Small intestine (tissue), 7 donors: ENCODE measurements at regions not wholly inside any gene's neighbourhood (a gene's known extent, or its start where the extent isn't known, plus 50 kb on each side); places are given as distances from the start of the nearest gene placed in this dataset.
A peak's percentile ranks its signal among the peaks of the same experiment; 100 is the strongest.
"Not testable (repeated sequence)": the region's sequence is repeated elsewhere in the genome, so short reads cannot be mapped to it uniquely, and the experiment has no call there.

ENCODE experiments used
- DNase-seq, 2 donors: peaks; one replicate each; pipeline versions ENCODE4 v3.0.0 to v3.0.0-alpha.2; 2013
- FAIRE-seq: peaks from 2 replicates; lab custom pipeline; 2012; peaks lifted over from hg19 to GRCh38; lab: Jason Lieb, UNC
- H3K27ac ChIP-seq, 3 donors: one replicate each; pipeline ENCODE4 v1.5.1; 2013; ENCODE audit warnings: low read length in 2 of 3, mild to moderate bottlenecking in 2 of 3, control low read depth in 1 of 3, inconsistent platforms in 1 of 3, low read depth in 1 of 3, moderate library complexity in 1 of 3
- H3K27me3 ChIP-seq, 3 donors: one replicate each; pipeline ENCODE4 v1.6.1; 2013; ENCODE audit warnings: low read length in 3 of 3, inconsistent platforms in 1 of 3; ENCODE audit not compliant: control insufficient read depth in 3 of 3, insufficient read depth in 3 of 3
- H3K36me3 ChIP-seq, 3 donors: one replicate each; pipeline ENCODE4 v1.6.1; 2013; ENCODE audit warnings: low read length in 3 of 3, inconsistent platforms in 1 of 3, low read depth in 1 of 3, mild to moderate bottlenecking in 1 of 3, moderate library complexity in 1 of 3; ENCODE audit not compliant: control insufficient read depth in 3 of 3, insufficient read depth in 2 of 3
- H3K4me1 ChIP-seq, 3 donors: one replicate each; pipeline ENCODE4 v1.6.1; 2013; ENCODE audit warnings: low read length in 2 of 3, inconsistent platforms in 1 of 3, low read depth in 1 of 3, mild to moderate bottlenecking in 1 of 3, moderate library complexity in 1 of 3; ENCODE audit not compliant: control insufficient read depth in 3 of 3, insufficient read depth in 2 of 3
- H3K4me3 ChIP-seq, 3 donors: one replicate each; pipeline ENCODE4 v1.5.1; 2013; ENCODE audit warnings: low read length in 3 of 3, control low read depth in 1 of 3, inconsistent platforms in 1 of 3, low read depth in 1 of 3, mild to moderate bottlenecking in 1 of 3, moderate library complexity in 1 of 3
- H3K9me3 ChIP-seq, 2 donors: one replicate each; pipeline ENCODE4 v1.6.1; 2013; ENCODE audit warnings: low read depth in 1 of 2, low read length in 1 of 2; ENCODE audit not compliant: control insufficient read depth in 2 of 2, insufficient read depth in 1 of 2
- WGBS, 3 donors: extraction: QIAGEN DNeasy Blood & Tissue Kit; methylation state at CpG; one replicate each; pipeline ENCODE4 v1.1.7; 2013; 5-methylcytosine and 5-hydroxymethylcytosine counted together
- donor health status: healthy with polysubstance abuse.
- donor health status: control.
- donor health status: control.
- donor health status: Bipolar disorder and iron deficiency.
- donor health status: healthy.

DNA sequence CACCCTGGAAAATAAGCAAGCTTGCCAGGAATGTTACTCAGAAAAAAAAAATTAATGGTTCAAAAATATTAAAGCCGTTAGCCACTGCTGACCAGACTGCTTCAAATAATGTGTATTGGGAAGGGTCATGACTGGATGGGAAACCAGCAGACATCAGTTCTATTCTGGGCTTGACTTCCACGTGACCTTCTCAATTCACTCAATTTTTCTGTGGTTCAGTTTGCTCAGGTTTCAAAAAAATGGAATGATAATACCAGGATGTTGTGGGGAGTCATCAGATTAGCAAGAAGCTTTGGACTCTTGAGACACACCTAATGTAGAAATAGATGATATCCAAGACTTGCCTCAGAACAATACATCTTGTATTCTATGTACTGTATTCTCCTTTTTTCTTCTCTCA lies 541.9 kb upstream of the BOD1L1 start:
- FAIRE-seq (no peak), DNase-seq (peak in 1 of 2 donors; percentile 10)
- no peaks in the 10 kb centered on the region for H3K4me1 ChIP-seq
- H3K36me3 ChIP-seq, result no peaks in the 10 kb centered on the region
- H3K9me3 ChIP-seq, result no peaks in the 10 kb centered on the region
- no peak overlapping the region for H3K4me3 ChIP-seq
- 39 to 48% (median 40%) methylated on average over 2 of the region's 2 CpGs for WGBS, 3 donors
- no peaks in the 10 kb centered on the region for H3K27me3 ChIP-seq
- H3K27ac ChIP-seq, result no peak overlapping the region

DNA sequence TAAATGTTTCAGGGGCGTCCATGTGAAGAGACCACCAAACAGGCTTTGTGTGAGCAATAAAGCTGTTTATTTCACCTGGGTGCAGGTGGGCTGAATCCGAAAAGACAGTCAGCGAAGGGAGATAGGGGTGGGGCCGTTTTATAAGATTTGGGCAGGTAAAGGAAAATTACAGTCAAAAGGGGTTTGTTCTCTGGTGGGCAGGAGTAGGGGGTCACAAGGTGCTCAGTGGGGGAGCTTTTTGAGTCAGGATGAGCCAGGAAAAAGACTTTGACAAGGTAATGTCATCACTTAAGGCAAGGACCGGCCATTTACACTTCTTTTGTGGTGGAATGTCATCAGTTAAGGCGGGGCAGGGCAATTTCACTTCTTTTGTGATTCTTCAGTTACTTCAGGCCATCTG lies 542.4 kb upstream of the BOD1L1 start:
- H3K36me3 ChIP-seq, FAIRE-seq, H3K9me3 ChIP-seq, H3K4me3 ChIP-seq, DNase-seq, H3K4me1 ChIP-seq, H3K27ac ChIP-seq, H3K27me3 ChIP-seq: not testable (repeated sequence)
- 77 to 82% (median 79%) methylated on average over 6 of the region's 6 CpGs for WGBS, 3 donors

DNA sequence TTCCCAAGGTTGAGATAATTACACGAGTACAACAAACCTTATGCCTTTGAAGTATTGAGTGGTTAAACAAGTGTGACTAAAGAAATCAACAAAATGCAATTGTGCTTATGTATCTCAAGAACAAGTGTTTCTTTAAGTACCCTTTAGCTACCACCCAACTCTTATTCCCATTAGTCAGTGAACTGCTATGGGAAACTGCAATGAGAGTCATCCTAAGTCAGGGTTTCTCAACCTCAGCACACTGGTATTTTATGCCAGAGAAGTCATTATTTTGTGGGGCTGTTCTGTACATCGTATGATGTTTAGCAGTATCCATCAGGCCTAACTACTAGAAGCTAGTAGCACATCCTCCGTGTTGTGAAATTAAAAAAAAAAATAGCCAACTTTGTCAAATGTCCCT lies 549.1 kb upstream of the BOD1L1 start:
- FAIRE-seq (no peak), DNase-seq (no peak)
- Histone ChIP-seq H3K27ac (no peak overlapping the region), H3K4me3 (no peak overlapping the region), H3K27me3 (no peaks in the 10 kb centered on the region), H3K4me1 (peaks cover 0 to 13% (median 12%) of the 10 kb centered on the region in 3 donors), H3K36me3 (no peaks in the 10 kb centered on the region), H3K9me3 (no peaks in the 10 kb centered on the region)
- WGBS, 3 donors, result 89 to 92% (median 91%) methylated on average over 3 of the region's 3 CpGs

DNA sequence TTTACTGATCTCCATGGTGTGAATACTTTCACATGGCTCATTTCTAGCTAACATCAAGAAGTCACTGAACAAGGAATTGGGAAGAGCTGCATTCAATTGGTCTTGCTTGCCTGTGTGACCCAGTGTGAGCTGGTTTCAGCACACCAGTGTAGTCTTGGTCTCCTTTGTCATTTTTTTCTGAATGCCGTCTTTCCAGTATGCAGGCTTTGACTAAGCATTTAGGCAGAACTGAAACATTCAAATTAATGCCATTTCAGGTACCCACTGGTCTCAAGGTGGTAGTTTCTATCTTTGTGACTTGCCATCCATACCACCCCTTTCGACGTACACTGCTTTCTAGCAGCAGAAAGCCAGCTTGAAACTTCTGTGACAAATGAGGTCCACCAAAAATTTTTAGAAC lies 550.5 kb upstream of the BOD1L1 start:
- no peaks in the 10 kb centered on the region for H3K9me3 ChIP-seq
- DNase-seq, result no peak
- H3K36me3 ChIP-seq, result no peaks in the 10 kb centered on the region
- peak overlapping the region in 1 of 3 donors; percentile 47 for H3K27ac ChIP-seq
- H3K27me3 ChIP-seq, result no peaks in the 10 kb centered on the region
- peaks cover 0 to 13% (median 12%) of the 10 kb centered on the region in 3 donors for H3K4me1 ChIP-seq
- H3K4me3 ChIP-seq, result no peak overlapping the region
- no peak for FAIRE-seq
- 78 to 96% (median 90%) methylated on average over 3 of the region's 3 CpGs for WGBS, 3 donors

DNA sequence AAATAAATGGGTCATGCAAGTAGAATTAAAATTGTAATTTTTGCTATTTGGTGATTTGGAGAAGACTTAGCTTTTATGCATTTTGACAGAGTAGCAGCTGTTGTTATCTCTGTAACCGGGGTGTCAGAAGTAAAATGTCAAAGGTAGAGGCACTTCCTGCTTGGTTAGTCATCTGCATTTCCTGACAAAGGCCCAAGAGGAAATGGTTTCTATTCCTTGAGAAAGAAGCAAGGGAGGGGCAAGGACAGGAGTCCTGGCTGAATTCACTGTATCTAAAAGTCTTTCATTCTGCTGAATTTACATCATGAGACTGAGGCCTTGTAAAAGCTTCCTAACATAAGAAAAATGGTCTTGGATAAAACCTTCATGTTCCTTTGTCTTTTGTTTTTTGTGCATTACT lies 550.9 kb upstream of the BOD1L1 start:
- H3K27me3 ChIP-seq, result no peaks in the 10 kb centered on the region
- H3K36me3 ChIP-seq, result no peaks in the 10 kb centered on the region
- peaks cover 0 to 13% (median 12%) of the 10 kb centered on the region in 3 donors for H3K4me1 ChIP-seq
- whole genome bisulfite sequencing, 3 donors, result 3 to 10% (median 10%) methylated on average over 1 of the region's 1 CpG
- H3K4me3 ChIP-seq, result no peak overlapping the region
- FAIRE-seq (no peak), DNase-seq (peak; percentile 38 to 59)
- no peaks in the 10 kb centered on the region for H3K9me3 ChIP-seq
- no peak overlapping the region for H3K27ac ChIP-seq

DNA sequence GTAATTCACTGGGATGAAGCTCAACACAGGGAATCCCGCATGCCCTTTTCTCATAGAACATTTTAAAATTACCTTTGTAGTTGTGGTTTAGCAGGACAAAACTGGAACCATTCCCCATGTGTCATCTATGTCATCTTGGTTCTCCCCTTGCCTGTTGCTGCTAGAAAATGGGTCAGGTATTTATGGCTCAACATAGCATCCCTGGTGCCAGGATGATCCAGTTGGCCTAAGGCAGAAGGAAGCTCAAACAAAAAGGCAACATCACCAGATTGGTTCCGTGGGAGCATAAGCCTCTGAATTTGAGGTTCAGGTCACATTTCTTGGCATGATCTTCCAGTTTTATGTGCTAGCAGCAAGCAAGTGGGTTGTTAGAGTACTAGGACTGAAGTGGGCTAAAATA lies 552.6 kb upstream of the BOD1L1 start:
- DNase-seq, result no peak
- Histone ChIP-seq H3K4me1 (peaks cover 0 to 13% (median 12%) of the 10 kb centered on the region in 3 donors), H3K27me3 (no peaks in the 10 kb centered on the region), H3K4me3 (no peak overlapping the region), H3K9me3 (no peaks in the 10 kb centered on the region), H3K36me3 (no peaks in the 10 kb centered on the region), H3K27ac (no peak overlapping the region)
- FAIRE-seq, result no peak
- WGBS, 3 donors, result 80 to 86% (median 85%) methylated on average over 2 of the region's 2 CpGs

DNA sequence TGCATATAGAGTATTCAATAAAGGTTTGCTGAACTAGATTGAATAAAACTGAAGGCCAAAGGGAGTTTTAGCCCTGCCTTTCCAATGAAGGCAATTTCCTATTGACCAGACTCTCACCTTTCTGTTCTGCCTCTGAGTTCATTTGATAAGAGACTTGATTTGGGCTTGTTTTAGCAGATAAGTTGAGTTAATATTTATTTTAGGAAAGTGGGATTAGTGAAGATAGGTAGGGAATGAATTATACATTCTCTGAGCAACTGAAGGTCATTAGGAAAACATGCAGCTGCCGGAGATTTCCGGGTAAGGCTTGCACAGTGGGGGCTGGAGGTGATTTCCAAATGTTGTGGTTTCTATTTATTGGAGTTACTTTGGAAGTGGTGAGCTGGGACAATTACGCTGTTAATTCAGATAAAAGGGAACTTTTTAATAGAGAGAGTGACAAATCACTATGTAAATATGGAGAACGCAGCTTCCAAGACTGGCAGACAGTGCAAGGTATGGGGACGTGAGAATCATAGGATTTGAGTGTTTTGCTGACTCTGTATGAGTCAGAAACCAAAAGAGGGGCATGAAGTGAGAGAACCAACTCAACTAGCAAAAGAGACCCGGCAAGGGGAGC lies 553.6 kb upstream of the BOD1L1 start:
- FAIRE-seq, result no peak
- peak overlapping the region in 1 of 3 donors; percentile 17 for H3K27ac ChIP-seq
- no peaks in the 10 kb centered on the region for H3K9me3 ChIP-seq
- peaks cover 0 to 13% (median 12%) of the 10 kb centered on the region in 3 donors for H3K4me1 ChIP-seq
- H3K36me3 ChIP-seq, result no peaks in the 10 kb centered on the region
- H3K4me3 ChIP-seq, result no peak overlapping the region
- H3K27me3 ChIP-seq, result no peaks in the 10 kb centered on the region
- 14 to 54% (median 32%) methylated on average over 6 of the region's 6 CpGs for WGBS, 3 donors
- peak; percentile 38 to 40 for DNase-seq

DNA sequence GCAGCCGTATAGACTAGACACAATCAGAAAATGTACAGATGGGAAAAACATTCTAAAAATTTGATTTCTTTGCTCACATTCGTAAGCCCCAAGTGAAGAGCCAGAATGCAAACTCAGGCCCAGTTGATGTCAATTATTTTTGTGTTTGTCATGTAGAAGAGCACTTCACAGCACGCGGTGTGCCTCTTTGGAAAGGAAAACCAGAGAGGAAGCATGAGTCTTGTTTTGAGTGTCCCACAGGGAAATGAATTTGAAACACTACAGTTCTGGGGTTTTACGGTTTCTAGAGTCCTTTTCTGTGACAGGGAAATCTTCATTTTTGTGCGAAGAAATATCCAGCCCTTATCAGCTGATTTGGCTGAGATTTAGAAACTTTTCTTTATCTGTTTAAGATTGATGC lies 554.6 kb upstream of the BOD1L1 start:
- no peak overlapping the region for H3K27ac ChIP-seq
- H3K36me3 ChIP-seq, result no peaks in the 10 kb centered on the region
- H3K4me1 ChIP-seq, result peaks cover 0 to 13% (median 12%) of the 10 kb centered on the region in 3 donors
- no peak overlapping the region for H3K4me3 ChIP-seq
- no peak for FAIRE-seq
- no peaks in the 10 kb centered on the region for H3K9me3 ChIP-seq
- no peak for DNase-seq
- WGBS, 3 donors, result 73 to 86% (median 81%) methylated on average over 6 of the region's 6 CpGs
- no peaks in the 10 kb centered on the region for H3K27me3 ChIP-seq

DNA sequence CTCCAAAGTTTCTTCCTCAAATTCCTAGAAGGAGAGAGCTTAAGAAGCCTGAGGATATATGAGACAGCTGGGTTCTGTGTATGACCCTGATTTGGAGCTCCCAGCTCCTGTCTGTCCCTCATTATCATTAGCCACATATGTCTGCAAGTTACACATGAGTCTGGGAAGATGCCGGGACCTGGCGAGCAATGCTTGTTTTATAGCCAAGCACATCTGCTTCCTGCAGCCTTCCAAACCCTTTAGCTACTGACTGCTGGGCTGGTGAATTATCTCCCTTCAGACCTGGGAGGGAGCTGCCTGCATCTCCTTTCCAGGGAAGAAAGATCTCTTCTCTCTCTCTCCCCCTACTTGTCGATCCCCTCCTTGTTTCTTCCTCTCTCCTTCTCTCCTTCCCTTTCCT lies 556.7 kb upstream of the BOD1L1 start:
- FAIRE-seq (no peak), DNase-seq (peak; percentile 11 to 14)
- Histone ChIP-seq H3K4me3 (no peak overlapping the region), H3K9me3 (no peaks in the 10 kb centered on the region), H3K27ac (no peak overlapping the region), H3K27me3 (no peaks in the 10 kb centered on the region), H3K36me3 (no peaks in the 10 kb centered on the region), H3K4me1 (peaks cover 0 to 4% (median 0%) of the 10 kb centered on the region in 3 donors)
- WGBS, 3 donors, result 4 to 25% (median 18%) methylated on average over 3 of the region's 3 CpGs
